HepG2 (cell line): ENCODE measurements at regions not wholly inside any gene's neighbourhood (a gene's known extent, or its start where the extent isn't known, plus 50 kb on each side); places are given as distances from the start of the nearest gene placed in this dataset.

Experiments
- ARNTL ChIP-seq: sonication (generic); formaldehyde crosslinking; IDR thresholded peaks from 2 replicates; pipeline ENCODE4 v1.4.0; 2020; ENCODE audit warnings: mild to moderate bottlenecking, missing genetic modification reagents
- CERS6 ChIP-seq: sonication (generic); formaldehyde crosslinking; IDR thresholded peaks from 2 replicates; pipeline ENCODE4 v1.5.0; 2020; ENCODE audit warnings: missing genetic modification reagents
- CREB1 ChIP-seq, 2 experiments: fragments of 450-650 bp in 1 of 2; IDR thresholded peaks; 2 replicates each; pipeline ENCODE4 v1.6.1; 2016 to 2017; ENCODE audit warnings: control low read depth in 1 of 2, mild to moderate bottlenecking in 1 of 2, missing compliant biosample characterization in 1 of 2, missing genetic modification characterization in 1 of 2
- GPN1 ChIP-seq: sonication (generic); formaldehyde crosslinking; IDR thresholded peaks from 2 replicates; pipeline ENCODE4 v1.5.1; 2020; ENCODE audit warnings: missing genetic modification reagents, borderline replicate concordance
- HMG20A ChIP-seq: IDR thresholded peaks from 2 replicates; pipeline ENCODE4 v1.6.1; 2016; ENCODE audit warnings: borderline replicate concordance
- HOXA5 ChIP-seq: sonication (generic); formaldehyde crosslinking; IDR thresholded peaks from 2 replicates; pipeline ENCODE4 v1.4.0; 2020; ENCODE audit warnings: missing genetic modification reagents
- NRL ChIP-seq: sonication (generic); formaldehyde crosslinking; IDR thresholded peaks from 2 replicates; pipeline ENCODE4 v1.5.0; 2020; ENCODE audit warnings: missing genetic modification reagents, mild to moderate bottlenecking, moderate library complexity, borderline replicate concordance
- PREB ChIP-seq: sonication (generic); formaldehyde crosslinking; IDR thresholded peaks from 2 replicates; pipeline ENCODE4 v1.4.0; 2020; ENCODE audit warnings: missing genetic modification reagents
- PRPF4 ChIP-seq: fragments of 200-400 bp; formaldehyde crosslinking; IDR thresholded peaks from 2 replicates; pipeline ENCODE4 v1.6.1; 2016; ENCODE audit warnings: low read length, low read depth; ENCODE audit not compliant: poor library complexity, severe bottlenecking
- SMARCC2 ChIP-seq: fragments of 450-650 bp; IDR thresholded peaks from 2 replicates; pipeline ENCODE4 v1.6.1; 2017; ENCODE audit warnings: antibody characterized with exemption, mild to moderate bottlenecking
- SOX13 ChIP-seq, 3 experiments: fragments of 450-650 bp in 1 of 3; sonication (generic) in 1 of 3; formaldehyde crosslinking in 1 of 3; IDR thresholded peaks in 2 of 3; conservative IDR thresholded peaks in 1 of 3; 2 replicates each; pipeline versions ENCODE4 v1.5.0 to v1.6.1; 2016 to 2020; ENCODE audit warnings: antibody characterized with exemption in 1 of 3, mild to moderate bottlenecking in 1 of 3, missing compliant biosample characterization in 1 of 3, missing genetic modification reagents in 1 of 3, moderate library complexity in 1 of 3
- ZBTB14 ChIP-seq: sonication (generic); formaldehyde crosslinking; IDR thresholded peaks from 2 replicates; pipeline ENCODE4 v1.4.0; 2020; ENCODE audit warnings: missing genetic modification reagents
- ZHX1 ChIP-seq: sonication (generic); formaldehyde crosslinking; IDR thresholded peaks from 2 replicates; pipeline ENCODE4 v1.8.1; 2022; ENCODE audit warnings: low read depth, mild to moderate bottlenecking, missing genetic modification reagents
- ZKSCAN1 ChIP-seq: fragments of 150-350 bp; IDR thresholded peaks from 2 replicates; pipeline ENCODE4 v1.6.1; 2014; ENCODE audit warnings: low read length
- ZKSCAN8 ChIP-seq: IDR thresholded peaks from 2 replicates; pipeline ENCODE4 v1.6.1; 2016; ENCODE audit warnings: borderline replicate concordance, missing genetic modification reagents, missing compliant biosample characterization
- ZNF256 ChIP-seq: sonication (generic); formaldehyde crosslinking; conservative IDR thresholded peaks from 2 replicates; pipeline ENCODE4 v1.4.0; 2020; ENCODE audit warnings: missing genetic modification reagents
- ZNF274 ChIP-seq: sonication (generic); formaldehyde crosslinking; IDR thresholded peaks from 2 replicates; pipeline ENCODE4 v1.5.1; 2020; ENCODE audit warnings: mild to moderate bottlenecking, missing genetic modification reagents
- ZNF501 ChIP-seq: sonication (generic); formaldehyde crosslinking; IDR thresholded peaks from 2 replicates; pipeline ENCODE4 v1.5.1; 2020; ENCODE audit warnings: mild to moderate bottlenecking, moderate library complexity, missing genetic modification reagents
- ZNF577 ChIP-seq: sonication (generic); formaldehyde crosslinking; IDR thresholded peaks from 2 replicates; pipeline ENCODE4 v1.4.0; 2020; ENCODE audit warnings: mild to moderate bottlenecking, low read depth, missing genetic modification reagents, borderline replicate concordance
- ZNF615 ChIP-seq: sonication (generic); formaldehyde crosslinking; IDR thresholded peaks from 2 replicates; pipeline ENCODE4 v1.5.0; 2020; ENCODE audit warnings: mild to moderate bottlenecking, missing genetic modification reagents, borderline replicate concordance
- ZNF788 ChIP-seq: sonication (generic); formaldehyde crosslinking; IDR thresholded peaks from 2 replicates; pipeline ENCODE4 v1.5.0; 2020; ENCODE audit warnings: mild to moderate bottlenecking, missing genetic modification reagents, borderline replicate concordance

GRCh38 chr2:43088143-43089073, 138.0 kb downstream of the ZFP36L2 start (continued):
- 0 out of 2 replicates have a peak, but pooled peaks have one; percentile 36 for TF ChIP-seq ZHX1
- no peak for TF ChIP-seq ZNF615
- TF ChIP-seq ZNF274: no peak
- TF ChIP-seq CREB1 (IDR thresholded peaks at IDR 0.05): no peak
- peak; percentile 69 for TF ChIP-seq CREB1 (CRISPR knock-in tag; IDR thresholded peaks at IDR 0.05)
- peak; percentile 68; the same call in 1 of the 2 replicates for TF ChIP-seq HMG20A (CRISPR knock-in tag)
- no peak for TF ChIP-seq PREB (CRISPR knock-in tag)
- TF ChIP-seq ARNTL (CRISPR knock-in tag): no peak
- TF ChIP-seq GPN1 (CRISPR knock-in tag): no peak
- 0 out of 2 replicates have a peak, but pooled peaks have one; percentile 45 for TF ChIP-seq HOXA5 (CRISPR knock-in tag)
- TF ChIP-seq ZKSCAN8 (CRISPR knock-in tag): peak; percentile 5; the same call in 1 of the 2 replicates
- TF ChIP-seq ZBTB14 (CRISPR knock-in tag): no peak
- TF ChIP-seq SOX13 (IDR thresholded peaks at IDR 0.05): peak; percentile 62; the same call in 1 of the 2 replicates
- TF ChIP-seq SOX13 (CRISPR knock-in tag; conservative IDR thresholded peaks at IDR 0.05 in 1 of 2, IDR thresholded peaks at IDR 0.05 in 1 of 2): peak in 1 of 2 experiments; percentile 98; a peak in 2 of 4 replicates
- no peak for TF ChIP-seq PRPF4
- TF ChIP-seq SMARCC2: 0 out of 2 replicates have a peak, but pooled peaks have one; percentile 56
- TF ChIP-seq CERS6 (CRISPR knock-in tag): no peak
- no peak for TF ChIP-seq NRL (CRISPR knock-in tag)
- no peak for TF ChIP-seq ZNF788 (CRISPR knock-in tag)
- no peak for TF ChIP-seq ZNF577 (CRISPR knock-in tag)
- no peak; the same call in 1 of the 2 replicates for TF ChIP-seq ZNF256
- peak; percentile 70 for TF ChIP-seq ZNF501 (CRISPR knock-in tag)
- no peak for TF ChIP-seq ZKSCAN1
